IPS DF 19.7 (cell line): ENCODE measurements at regions not wholly inside any gene's neighbourhood (a gene's known extent, or its start where the extent isn't known, plus 50 kb on each side); places are given as distances from the start of the nearest gene placed in this dataset.
"Not testable (repeated sequence)": the region's sequence is repeated elsewhere in the genome, so short reads cannot be mapped to it uniquely, and the experiment has no call there.

ENCODE experiments used
- DNase-seq: peaks from one replicate; pipeline ENCODE4 v3.0.0-alpha.2; 2013; ENCODE audit warnings: low read depth, low spot score

DNA sequence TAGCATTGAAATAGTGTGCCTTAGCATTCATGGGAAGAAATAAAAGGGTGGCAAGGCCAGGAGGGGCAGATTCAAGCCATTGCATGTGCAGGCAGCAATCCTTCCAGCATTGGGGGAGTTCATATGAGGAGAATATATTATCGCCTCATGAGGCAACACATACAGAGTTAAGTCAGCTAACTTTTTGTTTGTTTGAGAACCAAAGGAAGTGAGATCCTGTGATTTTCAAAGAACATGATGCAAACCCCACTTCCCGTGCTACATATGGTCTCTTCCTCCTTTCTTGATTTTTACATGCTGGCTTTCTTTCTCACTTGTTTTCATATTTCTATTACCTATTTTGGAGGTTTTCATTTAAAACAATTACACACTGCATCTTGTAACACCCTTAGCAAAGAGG lies 579.7 kb upstream of the ARID1B start:
- no peak for DNase-seq

DNA sequence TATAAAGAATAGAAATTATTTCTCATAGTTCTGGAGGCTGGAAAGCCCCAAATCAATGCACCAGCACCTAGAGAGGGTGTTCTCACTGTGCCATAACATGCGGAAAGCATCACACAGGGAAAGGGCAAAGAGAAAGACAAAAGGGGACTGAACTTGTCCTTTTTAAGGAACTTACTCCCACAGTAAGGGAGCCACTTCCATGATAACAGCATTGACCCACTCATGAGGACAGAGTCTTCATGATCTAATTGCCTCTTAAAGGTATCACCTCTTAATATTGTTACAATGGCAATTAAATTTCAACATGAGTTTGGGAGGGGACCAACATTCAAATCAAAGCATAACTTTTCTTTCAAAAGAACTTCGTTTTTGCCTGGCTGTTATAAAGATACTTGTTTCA lies 582.2 kb upstream of the ARID1B start:
- no peak for DNase-seq

DNA sequence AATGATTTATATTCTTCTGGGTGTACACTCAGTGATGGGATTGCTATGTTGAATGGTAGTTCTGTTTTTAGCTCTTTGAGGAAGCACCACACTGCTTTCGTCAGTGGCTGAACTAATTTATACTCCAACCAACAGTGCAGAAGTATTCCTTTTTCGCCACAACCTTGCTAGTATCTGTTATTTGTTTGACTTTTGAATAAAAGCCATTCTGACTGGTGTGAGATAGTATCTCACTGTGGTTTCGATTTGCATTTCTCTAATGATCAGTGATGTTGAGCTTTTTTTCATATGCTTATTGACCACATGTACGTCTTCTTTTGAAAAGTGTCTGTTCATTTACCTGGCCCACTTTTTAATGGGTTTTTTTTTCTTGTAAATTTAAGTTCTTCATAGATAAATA lies 583.8 kb upstream of the ARID1B start:
- DNase-seq: no peak

DNA sequence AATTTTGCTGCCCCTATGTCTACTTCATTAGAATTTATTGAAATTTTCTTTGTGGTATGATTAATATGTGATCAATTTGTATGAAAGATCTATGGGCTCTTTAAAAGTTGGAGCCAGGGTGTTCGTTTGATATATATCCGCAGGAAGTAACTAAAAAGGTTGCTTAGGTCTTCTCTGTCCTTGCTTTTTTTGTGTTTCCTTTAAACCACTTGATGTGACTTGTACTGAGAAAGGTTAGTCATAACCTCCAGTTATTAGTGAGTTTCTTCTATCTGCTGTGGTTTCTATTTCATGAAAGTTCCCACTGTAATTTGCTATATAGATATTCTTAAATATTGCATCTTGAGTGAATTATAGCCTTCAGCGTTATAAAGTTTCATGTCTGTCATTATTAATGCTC lies 585.3 kb upstream of the ARID1B start:
- no peak for DNase-seq

DNA sequence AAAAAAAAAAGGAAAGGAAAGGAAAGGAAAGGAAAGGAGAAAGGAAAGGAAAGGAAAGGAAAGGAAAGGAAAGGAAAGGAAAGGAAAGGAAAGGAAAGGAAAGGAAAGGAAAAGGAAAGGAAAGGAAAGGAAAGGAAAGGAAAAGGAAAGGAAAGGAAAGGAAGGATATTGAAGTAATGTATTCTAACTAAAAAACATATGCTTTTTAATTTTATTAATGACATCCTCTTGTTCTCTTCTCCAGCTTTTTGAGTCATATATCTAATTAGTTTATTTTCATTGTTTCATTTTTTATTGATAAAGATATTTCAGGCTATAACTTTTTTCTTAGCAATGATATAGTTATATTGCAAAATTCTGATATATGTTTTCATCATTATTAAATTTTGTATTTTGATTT lies 585.8 kb upstream of the ARID1B start:
- DNase-seq: not testable (repeated sequence)

DNA sequence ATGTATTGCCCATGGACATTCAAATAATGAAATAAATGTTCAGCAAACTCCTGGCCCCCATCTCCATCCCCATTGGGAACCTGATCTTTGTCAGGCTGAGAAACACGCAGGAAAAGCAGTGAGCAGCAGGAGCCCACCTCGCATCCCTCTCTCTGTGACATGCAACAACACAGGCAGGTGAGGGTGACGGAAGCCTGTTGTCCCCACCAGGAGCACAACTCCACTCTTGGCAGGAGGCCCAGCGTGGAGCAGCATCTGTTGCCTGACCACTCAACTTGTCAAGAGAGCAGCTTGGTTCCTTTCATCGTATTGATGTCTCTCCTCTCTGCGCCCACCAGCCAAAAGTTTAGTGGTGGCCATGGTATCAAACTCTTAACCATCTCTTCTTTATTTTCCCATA lies 586.9 kb upstream of the ARID1B start:
- no peak for DNase-seq

DNA sequence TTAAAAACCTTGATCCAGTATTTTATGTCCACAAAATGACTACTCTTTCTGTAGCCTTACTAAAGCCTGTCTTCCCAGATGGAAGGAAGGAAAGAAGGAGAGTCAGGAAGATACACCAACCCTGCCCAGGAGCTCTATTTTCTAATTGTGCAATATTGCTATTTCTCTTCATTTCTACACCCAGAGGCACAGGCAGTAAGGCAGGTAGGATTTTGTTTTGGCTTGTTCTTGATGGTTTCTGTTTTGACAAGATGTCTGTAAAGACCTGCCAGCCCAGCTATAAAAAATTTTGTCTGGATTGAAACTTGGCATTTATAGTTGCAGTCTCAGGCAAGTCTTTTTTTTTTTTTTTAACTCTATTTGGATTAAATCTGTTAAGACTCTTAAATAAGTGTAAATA lies 587.5 kb upstream of the ARID1B start:
- no peak for DNase-seq

DNA sequence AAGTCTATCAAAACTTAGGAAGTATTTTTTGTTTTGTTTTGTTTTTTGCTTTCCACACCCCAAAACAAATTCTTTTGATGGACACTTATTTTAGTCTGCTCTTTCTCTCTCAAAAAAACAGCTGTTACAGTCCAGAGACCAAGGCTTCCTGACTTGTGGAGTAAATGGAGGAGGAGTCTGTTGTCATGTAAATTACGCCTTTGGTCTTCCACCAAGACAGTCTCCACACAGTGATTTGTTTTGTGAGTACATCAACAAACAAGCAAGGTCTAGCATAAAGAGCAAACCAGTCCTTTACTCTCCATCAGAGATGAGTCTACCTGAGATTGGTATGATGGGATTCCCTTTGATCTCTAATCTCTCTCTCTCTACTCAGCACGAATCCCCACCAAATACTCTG lies 588.0 kb upstream of the ARID1B start:
- DNase-seq: peak; percentile 38

DNA sequence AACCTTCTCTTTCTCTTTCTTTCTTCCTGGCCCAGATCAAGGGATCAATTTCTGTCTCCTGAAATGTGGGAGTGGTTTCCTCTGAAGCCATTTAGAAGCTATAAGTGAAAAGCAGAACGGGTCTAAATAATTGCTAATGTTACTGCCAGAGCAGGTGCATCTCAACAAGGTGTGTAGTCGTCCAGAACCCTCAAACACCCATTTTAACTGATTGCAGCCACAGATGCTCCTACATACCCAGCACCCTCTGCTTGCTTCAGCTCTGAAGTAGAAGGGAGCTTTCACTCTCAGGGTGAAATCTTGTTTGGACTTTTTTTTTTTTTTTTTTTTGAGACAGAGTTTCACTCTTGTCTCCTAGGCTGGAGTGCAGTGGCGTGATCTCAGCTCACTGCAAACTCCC lies 592.1 kb upstream of the ARID1B start:
- DNase-seq: no peak

DNA sequence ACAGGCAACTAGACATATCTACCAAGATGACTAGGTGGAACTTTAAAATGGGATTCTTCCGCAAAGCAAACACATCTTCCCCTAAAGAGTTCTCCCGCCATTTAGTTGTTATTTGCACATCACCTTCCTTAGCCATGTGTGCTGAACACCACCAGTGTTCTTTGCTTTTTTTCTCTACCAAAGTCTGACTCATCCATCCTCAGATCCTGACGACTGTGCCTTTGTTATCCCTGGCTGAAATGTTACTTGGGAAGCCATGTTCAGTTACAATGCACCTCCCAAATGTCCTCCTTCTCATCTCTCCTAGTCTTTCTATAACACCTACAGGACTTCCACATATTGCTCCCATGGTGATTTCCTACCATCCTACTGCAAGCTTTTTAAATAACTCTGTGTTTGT lies 593.5 kb upstream of the ARID1B start:
- no peak for DNase-seq

DNA sequence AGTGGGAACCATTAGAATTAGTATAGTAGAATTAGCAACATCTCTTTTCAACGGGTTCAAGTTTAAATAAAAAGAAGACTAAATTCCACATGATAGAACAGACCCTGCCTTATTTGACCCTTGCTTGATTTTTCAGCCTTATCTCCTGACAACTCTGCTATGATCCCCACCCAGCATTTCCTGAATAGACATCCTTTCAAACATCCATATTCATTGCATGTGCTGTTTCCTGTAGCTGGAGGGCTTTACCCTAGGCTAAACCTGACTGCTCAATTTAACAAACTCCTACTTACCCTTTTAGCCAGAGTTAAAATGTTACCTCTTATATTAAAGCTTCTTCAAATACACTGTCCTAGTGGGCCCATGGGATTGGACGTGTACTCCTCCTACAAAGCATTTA lies 594.8 kb upstream of the ARID1B start:
- no peak for DNase-seq

DNA sequence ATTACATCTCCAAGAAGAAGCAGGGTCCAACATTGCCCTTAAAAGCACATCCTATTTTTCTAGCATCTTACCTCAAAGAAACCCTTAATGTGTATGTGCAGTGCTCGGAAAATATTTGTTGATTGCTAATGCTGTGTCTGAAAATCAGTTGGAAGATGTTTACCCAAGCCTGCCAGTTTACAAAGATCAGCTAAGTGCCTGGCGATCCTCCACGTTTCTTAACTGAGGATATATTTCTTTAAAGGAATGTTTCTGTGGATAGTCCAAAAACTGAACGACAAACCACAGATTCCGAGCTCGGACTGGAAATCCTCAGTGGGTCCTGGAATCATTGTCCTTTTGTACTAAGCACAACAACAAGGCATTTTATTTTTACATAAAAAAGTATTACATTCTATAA lies 595.7 kb upstream of the ARID1B start:
- no peak for DNase-seq

DNA sequence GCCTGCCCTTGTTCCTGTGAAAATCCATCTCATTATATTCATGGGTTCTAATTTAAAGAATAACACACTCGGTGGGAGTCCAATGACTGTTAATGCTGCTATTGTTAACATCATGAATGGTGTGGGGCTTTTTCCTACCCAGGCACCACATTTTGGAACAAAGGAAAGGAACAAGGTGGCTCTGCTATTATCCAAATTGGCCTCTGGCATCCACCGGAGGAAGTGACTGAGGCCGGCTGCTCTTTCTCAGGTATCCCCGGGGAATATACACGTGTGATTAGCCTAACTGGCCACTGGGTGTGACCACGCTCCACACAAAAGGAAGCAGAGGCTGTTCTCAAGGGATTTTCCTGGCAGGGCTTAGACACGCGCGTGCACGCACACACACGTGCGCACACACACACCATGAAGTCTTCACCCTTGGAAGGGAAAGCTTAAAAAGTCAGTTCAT lies 601.2 kb upstream of the ARID1B start:
- peak; percentile 88 for DNase-seq

DNA sequence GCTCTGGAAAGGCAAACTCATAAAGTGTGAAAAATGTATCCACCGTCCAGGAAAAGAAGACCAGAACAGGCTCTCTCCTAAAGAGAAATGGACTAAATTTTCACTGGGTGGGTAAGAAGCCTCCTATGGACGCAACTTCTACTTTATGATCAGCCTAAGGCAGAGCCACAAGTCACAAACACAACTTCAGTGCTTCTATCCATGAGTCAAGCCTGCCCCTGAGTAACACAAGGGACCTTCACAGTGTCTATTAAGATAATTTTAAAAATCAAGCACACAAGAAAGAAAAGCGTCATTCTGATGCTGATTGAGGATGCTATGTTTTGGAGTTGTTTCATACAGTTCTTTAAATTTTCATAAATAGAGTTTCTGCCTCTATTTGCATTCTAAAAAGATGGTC lies 601.7 kb upstream of the ARID1B start:
- DNase-seq: no peak

DNA sequence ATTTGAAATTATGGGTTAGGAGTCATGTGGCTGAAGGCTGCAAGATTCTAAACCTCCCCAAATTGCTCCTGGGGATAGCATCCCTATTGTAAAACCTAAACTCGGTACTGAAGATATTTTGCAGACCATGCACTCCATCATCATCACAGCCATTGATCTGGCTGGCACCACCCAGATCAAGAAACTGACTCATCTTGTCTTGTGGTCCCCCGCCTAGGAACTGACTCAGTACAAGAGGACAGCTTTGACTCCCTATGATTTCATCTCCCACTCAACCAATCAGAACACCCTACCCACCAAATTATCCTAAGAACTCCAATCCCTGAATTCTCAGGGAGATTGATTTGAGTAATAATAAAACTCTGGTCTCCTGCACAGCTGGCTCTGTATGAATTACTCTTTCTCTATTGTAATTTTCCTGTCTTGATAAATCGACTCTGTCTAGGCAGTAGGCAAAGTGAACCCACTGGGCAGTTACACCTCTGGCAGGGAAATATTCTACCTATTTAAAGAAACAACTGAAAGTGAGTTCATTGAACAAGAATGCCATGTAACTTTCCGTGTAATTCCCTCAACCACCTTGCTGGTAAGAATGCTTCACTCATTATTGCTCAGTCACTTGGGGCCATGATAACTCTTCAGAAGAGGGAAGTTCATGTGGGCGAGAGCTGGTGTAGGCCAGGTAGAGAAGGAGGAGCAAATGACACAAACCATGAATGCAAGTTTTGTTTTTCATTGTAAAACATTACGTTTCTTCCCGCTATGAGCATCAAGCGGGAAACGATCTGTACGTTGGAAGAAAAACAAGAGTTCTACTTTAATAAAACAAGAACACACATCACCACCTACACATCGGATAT lies 602.9 kb upstream of the ARID1B start:
- DNase-seq: no peak

DNA sequence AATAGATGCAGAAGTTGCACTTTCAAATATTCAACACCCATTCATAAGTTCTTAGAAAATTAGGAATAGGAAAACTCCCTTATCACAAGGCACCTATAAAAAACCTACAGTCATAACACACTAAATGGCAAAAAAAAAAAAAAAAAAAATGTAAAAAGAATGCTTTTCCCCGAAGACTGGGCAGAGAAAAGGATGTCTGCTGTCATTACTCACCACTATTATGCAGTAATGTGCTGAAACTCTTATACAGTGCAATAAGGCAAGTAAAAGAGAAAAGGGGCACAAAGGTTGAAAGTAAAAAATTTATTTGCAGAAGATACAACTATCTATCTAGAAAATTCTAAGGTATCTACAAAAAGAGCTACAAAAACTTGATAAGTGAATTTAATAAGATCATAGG lies 607.8 kb upstream of the ARID1B start:
- no peak for DNase-seq

DNA sequence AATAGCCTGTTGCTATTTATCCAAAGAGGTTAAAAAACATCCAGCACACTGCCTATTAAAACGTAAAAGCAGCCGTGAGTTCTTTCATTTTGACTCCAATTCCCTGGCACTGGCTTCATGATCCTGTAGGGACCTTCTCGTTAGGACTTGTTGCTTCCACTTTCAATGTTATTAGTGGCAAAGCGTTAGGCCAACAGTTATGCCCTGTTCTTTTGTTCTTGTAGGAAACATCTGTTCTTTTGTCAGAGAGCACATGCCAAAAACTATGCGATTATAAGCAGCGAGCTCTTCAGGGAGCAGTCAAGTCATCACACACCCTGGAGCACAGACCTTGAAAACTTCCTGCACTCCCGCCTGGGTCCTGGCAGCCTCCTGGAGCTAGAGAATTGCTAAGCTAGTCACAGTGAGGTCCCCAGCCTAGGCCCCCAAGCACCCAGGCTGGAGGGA lies 609.5 kb upstream of the ARID1B start:
- DNase-seq: no peak

DNA sequence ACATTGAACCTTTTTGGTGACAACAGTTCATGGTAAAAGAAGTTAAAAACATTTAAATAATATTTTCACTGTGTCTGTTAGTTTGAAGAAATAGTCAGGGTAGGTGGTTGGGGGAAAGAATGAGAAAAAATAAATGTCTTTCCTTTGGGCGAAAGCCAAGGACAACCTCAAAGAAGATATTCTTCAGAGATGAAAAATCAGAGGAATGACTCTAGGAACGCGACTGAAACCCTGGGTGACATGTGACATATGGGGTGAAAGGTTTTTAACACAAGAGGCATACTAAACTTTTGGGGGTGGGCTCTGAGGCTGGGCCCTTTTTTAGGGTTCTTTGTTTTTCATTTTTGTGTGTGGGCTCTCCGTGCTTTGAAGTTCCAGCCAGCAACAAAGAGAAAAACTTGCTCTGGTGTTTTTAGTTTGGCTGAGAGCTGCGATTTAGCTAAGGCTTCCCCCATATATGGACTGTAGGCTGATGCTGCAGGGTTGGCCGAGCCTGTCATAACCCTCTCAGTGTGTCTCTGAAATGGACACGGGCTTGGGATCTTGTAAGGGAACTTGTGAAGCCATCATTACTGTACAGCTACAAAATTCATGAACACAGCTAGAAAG lies 610.1 kb upstream of the ARID1B start:
- DNase-seq: no peak

DNA sequence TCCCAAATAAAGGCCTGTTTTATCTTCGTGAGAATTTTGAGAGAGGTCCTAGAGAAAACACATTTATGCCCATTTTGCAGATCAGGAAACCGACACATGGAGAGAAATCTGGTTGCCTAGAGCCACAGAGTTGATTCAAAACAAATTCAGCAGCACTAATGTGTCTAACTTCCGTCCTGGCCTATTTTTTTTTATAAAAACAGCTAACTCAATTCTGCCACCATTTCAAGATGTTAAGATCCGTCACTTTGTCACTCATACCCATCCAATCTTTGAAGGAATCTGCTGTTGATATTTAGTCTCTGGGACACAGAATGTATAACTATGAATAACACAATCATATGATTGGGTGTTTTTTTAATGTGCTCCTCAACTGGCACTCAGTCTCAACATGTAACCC lies 611.1 kb upstream of the ARID1B start:
- DNase-seq: no peak

DNA sequence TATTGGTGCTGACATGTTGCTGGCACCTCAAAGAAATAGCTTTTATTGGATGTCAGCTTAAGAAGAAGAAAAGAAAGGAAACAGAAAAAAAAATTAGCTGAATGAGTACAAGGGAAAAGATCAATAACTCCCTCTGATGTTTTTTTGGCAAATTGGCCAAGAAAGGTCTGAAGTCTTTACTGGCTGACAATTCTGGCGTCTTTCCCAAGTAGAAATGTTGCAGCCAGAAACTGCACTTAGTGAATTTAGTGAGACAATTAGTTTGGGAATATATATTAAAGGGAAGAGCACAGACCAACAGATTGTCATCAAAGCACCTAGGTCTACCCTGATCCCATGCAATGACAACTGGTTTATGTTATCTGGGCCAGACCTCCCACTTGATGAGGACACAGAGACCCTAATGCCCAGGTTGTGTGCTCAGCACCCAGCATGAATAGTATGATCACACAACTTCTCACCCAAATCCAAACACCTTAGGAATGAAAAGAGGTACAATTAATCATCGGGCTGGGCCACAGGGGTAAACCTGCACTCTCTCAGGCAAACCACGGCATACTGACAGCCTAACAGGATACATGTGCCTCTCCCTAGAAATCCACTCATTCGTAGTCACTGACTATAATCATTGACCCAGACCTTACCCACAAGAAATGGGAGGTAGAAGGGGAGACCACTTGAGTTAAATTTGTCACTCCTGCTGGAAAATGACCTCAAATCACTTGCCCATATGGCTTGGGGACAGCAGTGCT lies 612.3 kb upstream of the ARID1B start:
- DNase-seq: no peak

DNA sequence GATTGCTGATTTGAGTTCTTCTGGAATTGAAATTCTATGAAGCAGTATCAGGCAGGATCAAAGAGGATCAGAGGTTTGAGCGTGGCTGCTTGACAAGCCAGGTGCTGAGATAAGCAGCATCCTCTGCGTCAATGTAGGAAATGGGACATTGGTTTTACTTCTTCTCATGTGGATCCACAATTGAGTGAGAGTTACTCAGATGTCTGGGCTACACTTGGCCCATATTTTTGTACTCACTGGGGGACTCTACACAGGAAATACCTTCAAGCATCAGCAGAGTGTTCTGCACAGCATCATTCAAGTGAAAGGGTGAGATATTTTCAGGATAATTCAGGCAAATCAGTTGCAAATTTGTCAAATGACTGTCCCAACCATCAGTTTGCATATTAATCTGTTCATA lies 613.9 kb upstream of the ARID1B start:
- DNase-seq: no peak

DNA sequence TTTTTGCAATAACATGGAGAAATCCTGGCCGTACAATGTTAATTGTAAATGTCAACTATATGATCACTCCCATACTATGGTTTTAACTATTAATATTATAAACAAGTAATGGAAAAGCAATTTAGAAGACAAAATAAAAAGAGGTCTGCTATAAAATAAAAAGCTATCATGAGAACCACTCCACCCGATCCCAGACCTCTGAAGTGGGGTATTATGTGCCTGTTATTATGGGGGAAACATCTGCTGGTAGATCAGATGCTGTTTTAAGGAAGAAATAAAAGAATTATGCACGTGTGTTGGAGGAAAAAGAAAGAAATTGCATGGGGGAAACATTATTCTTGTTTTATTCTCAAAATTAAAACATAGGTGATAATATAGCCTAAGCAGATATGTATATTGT lies 615.7 kb upstream of the ARID1B start:
- no peak for DNase-seq

DNA sequence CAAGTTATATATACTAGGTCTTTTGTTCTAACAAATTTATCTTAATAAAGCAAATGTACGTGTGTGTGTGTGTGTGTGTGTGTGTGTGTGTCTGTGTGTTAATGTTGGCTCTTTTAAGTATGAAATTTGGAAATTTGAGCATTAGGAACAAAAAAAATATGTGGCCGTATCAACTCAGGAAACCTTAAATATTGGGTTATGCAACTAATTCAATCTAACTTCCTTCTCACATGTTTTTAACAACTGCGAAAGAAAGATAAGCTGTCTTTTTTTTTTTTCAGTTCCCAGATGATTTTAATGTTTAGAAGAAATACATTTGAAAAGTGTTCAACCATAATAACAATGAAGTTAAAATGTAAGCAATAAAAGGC lies 616.4 kb upstream of the ARID1B start:
- no peak for DNase-seq
